Prostate gland (tissue), 2 donors: ENCODE measurements at regions not wholly inside any gene's neighbourhood (a gene's known extent, or its start where the extent isn't known, plus 50 kb on each side); places are given as distances from the start of the nearest gene placed in this dataset.

Source experiments
- CTCF ChIP-seq, 4 experiments: fragments of 200-600 bp in 2 of 4; fragments of 450-650 bp in 2 of 4; sonication (generic) in 2 of 4; IDR thresholded peaks; 1 replicate in 3 of 4; 2 replicates in 1 of 4; pipeline ENCODE4 v1.5.1; 2016 to 2019; ENCODE audit warnings: antibody characterized with exemption in 4 of 4, mild to moderate bottlenecking in 2 of 4, moderate library complexity in 2 of 4
- POLR2A ChIP-seq: fragments of 450-650 bp; IDR thresholded peaks from one replicate; pipeline ENCODE4 v1.6.1; 2016; ENCODE audit warnings: antibody characterized with exemption, mild to moderate bottlenecking
- POLR2AphosphoS5 ChIP-seq: sonication (generic); formaldehyde crosslinking; IDR thresholded peaks from one replicate; pipeline ENCODE4 v1.6.1; 2017; ENCODE audit warnings: antibody characterized with exemption

GRCh38 chr3:40718681-40719080 is 193.9 kb downstream of the ZNF621 start:
- no peak for TF ChIP-seq POLR2A
- no peak for TF ChIP-seq CTCF (IDR thresholded peaks at IDR 0.05)
- TF ChIP-seq POLR2AphosphoS5 = no peak
